Colonic mucosa (tissue), 4 donors: ENCODE measurements at regions not wholly inside any gene's neighbourhood (a gene's known extent, or its start where the extent isn't known, plus 50 kb on each side); places are given as distances from the start of the nearest gene placed in this dataset.

Experiments
- DNase-seq: peaks from one replicate; pipeline ENCODE4 v3.0.0-alpha.2; 2020
- H3K27ac ChIP-seq: fragments of 200-600 bp; one replicate; pipeline ENCODE4 v1.8.0; 2021
- H3K27me3 ChIP-seq: fragments of 200-600 bp; one replicate; pipeline ENCODE4 v1.8.0; 2021
- H3K36me3 ChIP-seq: fragments of 200-600 bp; one replicate; pipeline ENCODE4 v1.8.0; 2021
- H3K4me1 ChIP-seq: fragments of 200-600 bp; one replicate; pipeline ENCODE4 v1.8.0; 2021; ENCODE audit warnings: mild to moderate bottlenecking
- H3K4me3 ChIP-seq: fragments of 200-600 bp; one replicate; pipeline ENCODE4 v1.8.0; 2021
- H3K9ac ChIP-seq, 2 donors: one replicate each; pipeline ENCODE4 v1.7.0; 2013; ENCODE audit warnings: control low read depth in 2 of 2, low read depth in 2 of 2, low read length in 2 of 2
- H3K9me3 ChIP-seq: fragments of 200-600 bp; one replicate; pipeline ENCODE4 v1.8.0; 2021
- CTCF ChIP-seq: fragments of 200-600 bp; IDR thresholded peaks from one replicate; pipeline ENCODE4 v1.8.0; 2022; ENCODE audit warnings: antibody characterized with exemption, mild to moderate bottlenecking
- intact Hi-C: fragments of 100-400 bp; cut with DNase I; formaldehyde crosslinking; loops from one replicate; pipeline ENCODE4 v1.14.1; 2022
- donor health status: healthy.
- donor health status: DM: no; HTN: no; CAD: no.
- donor health status: DM: no; HTN: no; CAD: no.

- TF ChIP-seq CTCF = no peak
- H3K4me3 ChIP-seq = no peak overlapping the region
- intact Hi-C loops = no loop called here
Measured at GRCh38 chr7:13312307-13312706, 624.9 kb downstream of the ARL4A start.

GRCh38 chr7:13320333-13320732, 632.9 kb downstream of the ARL4A start:
- H3K36me3 ChIP-seq = no peaks in the 10 kb centered on the region
- H3K9me3 ChIP-seq = no peaks in the 10 kb centered on the region
- no peak overlapping the region for H3K9ac ChIP-seq
- no peak for TF ChIP-seq CTCF
- no peak overlapping the region for H3K4me3 ChIP-seq
- intact Hi-C loops = no loop called here
- DNase-seq = no peak
- no peak overlapping the region for H3K27ac ChIP-seq
- no peaks in the 10 kb centered on the region for H3K27me3 ChIP-seq
- no peaks in the 10 kb centered on the region for H3K4me1 ChIP-seq

More at GRCh38 chr7:13312307-13312706, 624.9 kb downstream of the ARL4A start:
- Histone ChIP-seq H3K9me3 (no peaks in the 10 kb centered on the region), H3K27me3 (no peaks in the 10 kb centered on the region), H3K9ac (no peak overlapping the region), H3K27ac (no peak overlapping the region), H3K36me3 (no peaks in the 10 kb centered on the region), H3K4me1 (no peaks in the 10 kb centered on the region)
- DNase-seq = no peak

- Histone ChIP-seq H3K4me1 (no peaks in the 10 kb centered on the region), H3K9me3 (no peaks in the 10 kb centered on the region), H3K27ac (no peak overlapping the region), H3K9ac (no peak overlapping the region), H3K4me3 (no peak overlapping the region), H3K36me3 (no peaks in the 10 kb centered on the region), H3K27me3 (no peaks in the 10 kb centered on the region)
- DNase-seq = no peak
- intact Hi-C loops = no loop called here
- no peak for TF ChIP-seq CTCF
Measured at GRCh38 chr7:13321316-13321715, 633.9 kb downstream of the ARL4A start.

GRCh38 chr7:13322126-13322525, 634.7 kb downstream of the ARL4A start:
- Histone ChIP-seq H3K4me1 (no peaks in the 10 kb centered on the region), H3K27me3 (no peaks in the 10 kb centered on the region), H3K27ac (no peak overlapping the region), H3K9ac (no peak overlapping the region), H3K9me3 (no peaks in the 10 kb centered on the region), H3K36me3 (no peaks in the 10 kb centered on the region), H3K4me3 (no peak overlapping the region)
- no peak for TF ChIP-seq CTCF
- intact Hi-C loops = no loop called here
- no peak for DNase-seq

GRCh38 chr7:13327669-13328068, 640.2 kb downstream of the ARL4A start:
- TF ChIP-seq CTCF = no peak
- no peak overlapping the region for H3K4me3 ChIP-seq

GRCh38 chr7:13333371-13333770, 645.9 kb downstream of the ARL4A start:
- no peak for DNase-seq
- H3K27ac ChIP-seq = no peak overlapping the region
- no peak overlapping the region for H3K9ac ChIP-seq
- intact Hi-C loops = no loop called here
- H3K4me3 ChIP-seq = no peak overlapping the region
- no peaks in the 10 kb centered on the region for H3K4me1 ChIP-seq
- H3K9me3 ChIP-seq = no peaks in the 10 kb centered on the region
- H3K36me3 ChIP-seq = no peaks in the 10 kb centered on the region
- no peak for TF ChIP-seq CTCF
- no peaks in the 10 kb centered on the region for H3K27me3 ChIP-seq

More at GRCh38 chr7:13327669-13328068, 640.2 kb downstream of the ARL4A start:
- no peaks in the 10 kb centered on the region for H3K36me3 ChIP-seq
- H3K9me3 ChIP-seq = no peaks in the 10 kb centered on the region
- H3K9ac ChIP-seq = no peak overlapping the region
- intact Hi-C loops = no loop called here
- H3K4me1 ChIP-seq = no peaks in the 10 kb centered on the region
- no peak overlapping the region for H3K27ac ChIP-seq
- DNase-seq = no peak
- no peaks in the 10 kb centered on the region for H3K27me3 ChIP-seq
